Stimulated activated naive CD8-positive, alpha-beta T cell treated with anti-CD3 and anti-CD28 coated beads, Interleukin-15, amount 100 ng/mL, for 72 hours (primary cell): ENCODE measurements at regions not wholly inside any gene's neighbourhood (a gene's known extent, or its start where the extent isn't known, plus 50 kb on each side); places are given as distances from the start of the nearest gene placed in this dataset.

ENCODE experiments used
- ATAC-seq: fragments of 150-1000 bp; cut with Tn5 transposase; 2 replicates; pipeline ENCODE4 v1.10.0; 2021; ENCODE audit warnings: mild to moderate bottlenecking, moderate library complexity
- DNase-seq, 2 donors: peaks; one replicate each; pipeline ENCODE4 v3.0.0; 2021 to 2022
- H3K27ac Mint-ChIP-seq, 2 donors: one replicate each; pipeline ENCODE4 v1.8.0; 2022; ENCODE audit warnings: mild to moderate bottlenecking in 2 of 2, mixed read lengths in 2 of 2, moderate library complexity in 2 of 2
- H3K27me3 Mint-ChIP-seq: one replicate; pipeline ENCODE4 v1.8.0; 2022; ENCODE audit warnings: mixed read lengths
- H3K4me1 Mint-ChIP-seq: one replicate; pipeline ENCODE4 v1.8.0; 2022; ENCODE audit warnings: mild to moderate bottlenecking, mixed read lengths
- H3K4me3 Mint-ChIP-seq, 2 donors: one replicate each; pipeline ENCODE4 v1.8.0; 2022; ENCODE audit warnings: mild to moderate bottlenecking in 2 of 2, mixed read lengths in 2 of 2, moderate library complexity in 1 of 2
- H3K9me3 Mint-ChIP-seq, 2 donors: one replicate each; pipeline ENCODE4 v1.8.0; 2022; ENCODE audit warnings: mixed read lengths in 2 of 2

DNA sequence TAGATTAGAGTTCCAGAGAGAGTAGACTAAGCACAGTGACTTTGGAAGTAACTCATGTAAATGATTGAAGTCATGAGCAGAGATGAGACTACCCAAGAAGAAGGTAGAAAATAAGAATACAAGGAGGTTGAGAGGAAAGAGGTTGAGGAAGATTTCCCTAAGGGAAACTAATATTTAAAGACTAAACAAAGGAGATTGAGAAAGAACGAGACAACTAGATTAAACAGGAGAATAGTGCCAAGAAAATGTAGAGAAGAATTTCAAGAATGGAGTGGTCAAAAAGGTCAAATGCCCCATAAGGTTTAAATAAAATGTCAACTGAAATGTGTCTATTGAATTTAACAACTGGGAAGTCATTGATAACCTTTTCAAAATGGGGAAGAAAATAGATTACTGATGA lies 59.0 kb downstream of the RPS29 start:
- Mint-ChIP-seq H3K27ac (no peak overlapping the region), H3K4me3 (no peak overlapping the region), H3K9me3 (no peaks in the 10 kb centered on the region), H3K4me1 (no peaks in the 10 kb centered on the region), H3K27me3 (no peaks in the 10 kb centered on the region)
- ATAC-seq: no peak
- no peak for DNase-seq

DNA sequence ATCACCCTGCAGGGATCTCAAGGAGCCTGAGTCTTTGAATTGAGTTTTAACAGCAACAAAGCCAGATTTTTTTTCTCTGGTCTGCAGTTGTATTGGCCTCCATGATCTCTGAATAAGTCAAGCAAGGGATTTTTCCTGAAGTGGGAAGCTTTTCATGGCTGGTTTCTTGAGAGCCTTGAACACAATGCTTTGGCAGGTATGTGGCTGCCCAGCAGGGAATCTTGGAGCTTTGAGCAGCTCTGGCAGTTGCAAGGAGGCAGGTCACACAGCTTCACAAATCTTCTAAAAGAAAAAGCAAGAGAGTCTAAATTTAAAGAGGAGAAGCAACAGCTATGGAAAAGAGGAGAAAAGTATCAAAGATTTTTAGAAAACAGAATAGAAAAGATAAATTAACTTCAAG lies 60.1 kb downstream of the RPS29 start:
- DNase-seq: no peak
- H3K27ac Mint-ChIP-seq: no peak overlapping the region
- H3K4me3 Mint-ChIP-seq: no peak overlapping the region
- ATAC-seq: no peak
- H3K27me3 Mint-ChIP-seq: no peaks in the 10 kb centered on the region
- no peaks in the 10 kb centered on the region for H3K4me1 Mint-ChIP-seq
- no peaks in the 10 kb centered on the region for H3K9me3 Mint-ChIP-seq

DNA sequence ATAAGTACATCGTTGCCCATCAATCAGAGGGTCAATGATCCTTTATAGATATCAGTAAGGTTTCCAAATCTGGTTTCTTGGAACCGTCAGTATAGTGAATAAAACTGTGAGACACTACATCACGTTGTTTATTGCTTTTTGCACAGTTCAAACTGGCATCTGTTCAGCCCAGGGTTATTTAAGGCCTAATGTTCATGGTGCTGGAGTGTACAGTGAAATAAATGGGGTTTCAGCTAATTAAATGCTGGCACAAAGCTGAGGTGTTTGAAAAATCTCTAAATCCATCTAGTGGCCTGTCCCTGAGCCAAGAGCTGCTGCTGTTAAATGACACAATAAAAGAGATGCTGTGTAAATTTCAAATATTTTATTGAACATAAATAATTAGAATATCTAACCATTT lies 69.9 kb downstream of the RPS29 start:
- Mint-ChIP-seq H3K27ac (no peak overlapping the region), H3K27me3 (no peaks in the 10 kb centered on the region), H3K4me3 (no peak overlapping the region), H3K4me1 (no peaks in the 10 kb centered on the region), H3K9me3 (no peaks in the 10 kb centered on the region)
- DNase-seq (no peak), ATAC-seq (no peak)

- H3K27ac Mint-ChIP-seq: no peak overlapping the region
- no peak for DNase-seq
- H3K4me1 Mint-ChIP-seq: no peaks in the 10 kb centered on the region
- no peak for ATAC-seq
- H3K4me3 Mint-ChIP-seq: no peak overlapping the region
- H3K9me3 Mint-ChIP-seq: no peaks in the 10 kb centered on the region
- H3K27me3 Mint-ChIP-seq: no peaks in the 10 kb centered on the region
Observed at GRCh38 chr14:49512571-49512970, 73.6 kb downstream of the RPS29 start.

DNA sequence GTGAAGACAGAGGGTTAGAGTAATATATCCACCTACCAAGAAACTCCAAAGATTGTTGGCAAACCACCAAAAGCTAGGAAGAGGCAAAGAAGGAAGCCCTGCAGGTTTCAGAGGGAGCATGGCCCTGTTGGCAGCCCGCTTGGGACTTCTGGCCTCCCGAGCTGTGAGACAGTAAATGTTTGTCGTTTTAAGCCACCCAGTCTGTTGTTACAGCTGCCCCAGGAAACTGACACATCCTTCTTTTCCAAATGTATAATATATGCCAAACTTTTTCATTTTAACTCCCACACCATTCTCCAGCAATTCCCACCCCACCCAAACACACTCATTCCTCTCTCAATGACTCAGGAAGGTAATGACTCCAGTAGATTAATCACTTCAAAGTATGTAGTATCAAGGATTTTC lies 74.0 kb downstream of the RPS29 start:
- DNase-seq (no peak), ATAC-seq (no peak)
- Mint-ChIP-seq H3K9me3 (no peaks in the 10 kb centered on the region), H3K4me3 (no peak overlapping the region), H3K27ac (no peak overlapping the region), H3K4me1 (no peaks in the 10 kb centered on the region), H3K27me3 (no peaks in the 10 kb centered on the region)

DNA sequence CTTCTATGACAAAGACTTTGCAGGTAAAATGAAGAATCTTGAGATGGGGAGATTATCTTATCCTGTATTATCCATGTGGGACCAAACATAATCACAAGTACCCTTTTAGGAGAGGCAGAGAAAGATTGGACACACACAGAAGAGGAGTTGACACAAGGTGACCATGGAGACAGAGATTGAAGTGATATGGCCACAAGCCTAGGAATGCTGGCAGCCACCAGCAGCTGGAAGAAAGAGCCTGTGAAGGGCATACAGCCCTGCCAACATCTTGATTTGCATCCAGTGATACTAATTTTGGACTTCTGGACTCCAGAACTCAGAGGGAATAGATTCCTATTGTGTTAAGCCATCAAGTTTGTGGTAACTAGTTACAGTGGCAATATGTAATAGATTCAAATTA lies 78.1 kb downstream of the RPS29 start:
- no peaks in the 10 kb centered on the region for H3K4me1 Mint-ChIP-seq
- ATAC-seq (no peak), DNase-seq (no peak)
- no peak overlapping the region for H3K27ac Mint-ChIP-seq
- no peaks in the 10 kb centered on the region for H3K9me3 Mint-ChIP-seq
- no peak overlapping the region for H3K4me3 Mint-ChIP-seq
- no peaks in the 10 kb centered on the region for H3K27me3 Mint-ChIP-seq

DNA sequence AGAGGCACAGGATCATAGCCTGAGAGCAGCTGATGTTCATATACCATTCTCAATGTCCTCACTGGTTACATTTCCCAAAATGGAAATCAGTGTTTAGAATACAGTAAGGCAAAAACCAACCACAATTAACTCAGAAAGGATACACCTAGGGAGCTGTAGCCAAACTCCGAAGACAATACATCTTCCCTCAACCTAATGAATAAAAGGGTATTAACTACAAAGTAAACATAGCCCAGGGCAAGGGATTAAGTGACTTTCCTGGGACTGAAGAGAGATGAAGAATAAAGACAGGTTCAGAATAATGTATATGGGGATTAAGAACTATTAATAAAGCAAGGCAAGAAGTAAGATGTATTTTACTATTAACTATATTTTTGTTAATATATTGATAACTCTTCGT lies 79.5 kb downstream of the RPS29 start:
- Mint-ChIP-seq H3K27me3 (no peaks in the 10 kb centered on the region), H3K4me3 (no peak overlapping the region), H3K27ac (no peak overlapping the region), H3K4me1 (no peaks in the 10 kb centered on the region), H3K9me3 (no peaks in the 10 kb centered on the region)
- no peak for DNase-seq
- no peak for ATAC-seq

- DNase-seq: no peak
- Mint-ChIP-seq H3K4me3 (no peak overlapping the region), H3K27ac (no peak overlapping the region), H3K9me3 (no peaks in the 10 kb centered on the region), H3K4me1 (no peaks in the 10 kb centered on the region), H3K27me3 (peaks cover 7% of the 10 kb centered on the region)
- ATAC-seq: no peak
Observed at GRCh38 chr14:49505041-49505766, 81.0 kb downstream of the RPS29 start.

- Mint-ChIP-seq H3K4me1 (no peaks in the 10 kb centered on the region), H3K4me3 (no peak overlapping the region), H3K27me3 (peaks cover 14% of the 10 kb centered on the region), H3K27ac (no peak overlapping the region), H3K9me3 (no peaks in the 10 kb centered on the region)
- DNase-seq (peak in 1 of 2 donors; percentile 5), ATAC-seq (peak; percentile 61)
Observed at GRCh38 chr14:49497725-49498348, 88.3 kb downstream of the RPS29 start.

DNA sequence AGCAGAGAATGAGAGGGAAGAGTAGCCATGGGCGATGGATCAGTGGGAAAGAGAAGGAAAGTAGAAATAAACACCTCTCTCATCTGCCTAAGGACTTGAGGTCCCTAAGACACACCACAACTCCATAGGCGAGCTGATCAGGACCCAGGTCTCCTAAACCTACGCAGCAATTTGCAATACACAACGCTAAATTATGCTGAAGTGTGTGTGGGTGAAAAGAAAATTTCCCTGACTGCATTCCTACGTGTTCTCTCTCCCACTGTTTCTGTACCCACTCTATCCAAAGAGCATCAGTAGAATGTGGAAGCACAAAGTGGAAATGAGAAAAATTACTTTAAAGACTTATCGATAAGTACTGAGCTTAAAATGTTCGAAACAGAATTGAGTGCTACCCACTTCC lies 88.9 kb downstream of the RPS29 start:
- Mint-ChIP-seq H3K9me3 (no peaks in the 10 kb centered on the region), H3K4me1 (no peaks in the 10 kb centered on the region), H3K4me3 (no peak overlapping the region), H3K27me3 (peaks cover 14% of the 10 kb centered on the region), H3K27ac (no peak overlapping the region)
- DNase-seq (no peak), ATAC-seq (no peak)

DNA sequence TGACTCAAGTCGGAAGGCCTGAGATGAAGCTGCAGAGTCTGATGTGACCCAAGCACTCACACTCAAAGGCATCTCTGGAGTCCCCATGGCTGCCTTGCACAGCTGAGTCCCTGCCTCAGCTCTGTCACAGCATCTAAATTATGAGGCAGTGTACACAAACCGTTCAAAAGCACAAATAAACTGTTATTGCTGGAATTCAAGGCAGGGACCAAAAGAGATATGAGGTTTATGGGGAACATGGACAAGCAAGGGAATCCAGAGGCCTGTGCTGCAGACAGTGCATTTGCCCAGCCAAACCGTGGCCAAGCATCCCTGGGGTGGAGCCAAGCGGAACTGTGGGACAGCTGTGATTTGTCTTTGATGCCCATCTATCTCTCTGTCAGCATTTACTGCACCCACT lies 91.3 kb downstream of the RPS29 start:
- Mint-ChIP-seq H3K27ac (no peak overlapping the region), H3K4me1 (no peaks in the 10 kb centered on the region)
- ATAC-seq: no peak

DNA sequence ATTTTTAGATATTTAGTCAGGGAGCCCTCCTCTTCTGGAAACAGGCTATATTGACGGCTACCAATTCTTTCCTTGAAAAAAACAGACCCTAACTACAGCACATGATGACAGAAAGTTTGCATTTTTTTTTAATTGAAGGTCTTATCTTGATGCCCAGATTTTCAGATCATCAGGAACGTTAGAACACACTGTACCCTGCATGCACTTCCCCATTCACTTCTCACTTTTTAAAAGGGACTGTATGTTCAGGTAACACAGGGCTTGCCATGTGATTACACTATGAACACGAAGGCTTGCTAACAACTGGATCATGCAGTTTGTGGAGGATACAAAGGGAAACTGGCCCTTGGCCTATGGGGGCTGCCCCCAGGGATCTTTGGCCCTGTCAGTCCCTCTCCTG lies 92.6 kb downstream of the RPS29 start:
- Mint-ChIP-seq H3K4me3 (no peak overlapping the region), H3K27me3 (no peaks in the 10 kb centered on the region), H3K9me3 (no peaks in the 10 kb centered on the region), H3K27ac (no peak overlapping the region), H3K4me1 (no peaks in the 10 kb centered on the region)
- no peak for DNase-seq
- no peak for ATAC-seq

More for the DNA sequence above, 91.3 kb downstream of the RPS29 start:
- no peak for DNase-seq
- peaks cover 7% of the 10 kb centered on the region for H3K27me3 Mint-ChIP-seq
- no peak overlapping the region for H3K4me3 Mint-ChIP-seq
- no peaks in the 10 kb centered on the region for H3K9me3 Mint-ChIP-seq

- Mint-ChIP-seq H3K9me3 (no peaks in the 10 kb centered on the region), H3K4me1 (no peaks in the 10 kb centered on the region), H3K27ac (no peak overlapping the region), H3K27me3 (no peaks in the 10 kb centered on the region), H3K4me3 (no peak overlapping the region)
- ATAC-seq (no peak), DNase-seq (no peak)
Observed at GRCh38 chr14:49492151-49492550, 94.0 kb downstream of the RPS29 start.

- ATAC-seq: no peak
- no peaks in the 10 kb centered on the region for H3K9me3 Mint-ChIP-seq
- DNase-seq: no peak
- no peaks in the 10 kb centered on the region for H3K4me1 Mint-ChIP-seq
- H3K27me3 Mint-ChIP-seq: peaks cover 14% of the 10 kb centered on the region
- H3K4me3 Mint-ChIP-seq: no peak overlapping the region
- peak overlapping the region in 1 of 2 donors; percentile 2 for H3K27ac Mint-ChIP-seq
Observed at GRCh38 chr14:49489341-49489740, 96.8 kb downstream of the RPS29 start.

DNA sequence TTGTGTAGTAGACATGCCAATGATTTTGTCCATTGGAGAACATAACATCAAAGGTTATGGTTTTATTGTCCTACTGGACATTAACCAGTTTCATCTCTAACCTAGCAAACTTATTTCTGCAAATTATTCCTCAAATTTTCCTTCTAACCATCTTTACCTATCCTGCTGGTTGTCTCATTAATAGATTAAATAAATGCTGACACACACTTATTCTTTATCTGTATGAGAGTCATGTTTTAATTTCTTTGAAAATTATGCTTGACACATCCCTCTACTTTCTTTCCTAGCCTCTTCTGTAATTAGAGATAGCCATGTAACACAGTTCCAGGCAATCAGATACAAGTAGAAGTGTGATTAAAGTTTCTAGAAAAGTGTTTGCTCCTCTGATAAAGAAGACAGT lies 98.9 kb downstream of the RPS29 start:
- ATAC-seq: no peak
- Mint-ChIP-seq H3K27me3 (peaks cover 14% of the 10 kb centered on the region), H3K9me3 (no peaks in the 10 kb centered on the region), H3K4me1 (peaks cover 9% of the 10 kb centered on the region), H3K4me3 (no peak overlapping the region), H3K27ac (no peak overlapping the region)
- no peak for DNase-seq

DNA sequence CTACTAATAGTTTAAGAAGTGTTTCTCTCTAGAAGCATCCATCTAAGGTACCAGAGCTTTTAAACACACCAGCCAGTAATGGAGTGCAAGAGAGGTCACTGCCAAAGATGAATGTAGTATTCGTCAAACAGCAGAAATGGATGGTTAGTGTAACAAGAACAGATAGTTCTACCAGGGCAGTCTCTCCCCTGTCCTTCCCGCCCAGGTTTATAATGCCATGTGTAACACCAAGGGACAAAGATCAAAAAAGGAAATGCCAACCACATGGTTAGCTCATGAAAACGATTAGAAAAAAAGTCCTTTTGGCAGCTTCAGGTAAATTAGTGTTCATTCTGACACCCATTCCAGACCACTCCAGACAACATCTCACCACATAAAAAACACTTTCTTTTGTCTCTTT lies 100.9 kb downstream of the RPS29 start:
- ATAC-seq: no peak
- H3K4me3 Mint-ChIP-seq: no peak overlapping the region
- DNase-seq: no peak
- H3K9me3 Mint-ChIP-seq: peaks cover 8 to 14% of the 10 kb centered on the region in 2 donors
- peaks cover 9% of the 10 kb centered on the region for H3K4me1 Mint-ChIP-seq
- H3K27me3 Mint-ChIP-seq: peaks cover 14% of the 10 kb centered on the region
- no peak overlapping the region for H3K27ac Mint-ChIP-seq

DNA sequence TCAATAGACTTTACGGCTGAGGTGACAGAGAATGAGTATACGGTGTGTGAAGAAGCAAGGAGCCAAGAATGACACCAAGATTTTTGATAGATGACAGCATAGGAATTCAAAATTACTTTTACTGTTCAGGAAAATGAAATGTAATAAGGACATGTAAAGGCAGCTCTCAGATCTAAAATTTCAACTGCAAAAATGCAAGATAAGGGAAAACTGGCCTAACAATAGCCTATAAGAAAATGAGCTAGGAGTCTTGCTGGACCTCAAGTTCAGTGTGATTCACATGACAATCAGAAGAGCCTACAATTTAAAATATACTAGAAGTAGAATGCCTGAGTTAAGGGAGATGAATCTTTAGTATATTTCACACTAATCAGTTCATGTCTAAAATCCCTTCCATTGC lies 102.0 kb downstream of the RPS29 start:
- Mint-ChIP-seq H3K9me3 (peaks cover 8 to 14% of the 10 kb centered on the region in 2 donors), H3K4me3 (no peak overlapping the region), H3K27ac (no peak overlapping the region), H3K27me3 (peaks cover 14% of the 10 kb centered on the region), H3K4me1 (peaks cover 9% of the 10 kb centered on the region)
- ATAC-seq (no peak), DNase-seq (no peak)
